Astrocyte of the spinal cord (primary cell): ENCODE measurements at regions not wholly inside any gene's neighbourhood (a gene's known extent, or its start where the extent isn't known, plus 50 kb on each side); places are given as distances from the start of the nearest gene placed in this dataset.
A peak's percentile ranks its signal among the peaks of the same experiment; 100 is the strongest.
"Not testable (repeated sequence)": the region's sequence is repeated elsewhere in the genome, so short reads cannot be mapped to it uniquely, and the experiment has no call there.

ENCODE experiments used
- DNase-seq: peaks from one replicate; pipeline ENCODE4 v3.0.0; 2011; ENCODE audit warnings: low read depth, low spot score
- H3K4me3 ChIP-seq: 2 replicates; pipeline ENCODE4 v1.5.1; 2011; ENCODE audit warnings: low read depth, mild to moderate bottlenecking, low read length, moderate library complexity
- CTCF ChIP-seq: IDR thresholded peaks from 2 replicates; pipeline ENCODE4 v1.5.1; 2012; ENCODE audit warnings: low read depth, mild to moderate bottlenecking, low read length, inconsistent platforms
- in situ Hi-C: cut with HindIII; loops from 2 replicates; pipeline ENCODE4 v1.10.0; 2017; ENCODE audit warnings: low sequenced_read_pairs

GRCh38 chr3:139127101-139127500, 82.4 kb upstream of the PRR23C start:
- in situ Hi-C loops, result no loop called here
- peak; percentile 16 for DNase-seq
- no peak overlapping the region for H3K4me3 ChIP-seq
- no peak for TF ChIP-seq CTCF

GRCh38 chr3:139127629-139128028, 82.9 kb upstream of the PRR23C start:
- in situ Hi-C loops, DNase-seq, H3K4me3 ChIP-seq: not testable (repeated sequence)

- H3K4me3 ChIP-seq, result no peak overlapping the region
- no peak for TF ChIP-seq CTCF
- in situ Hi-C loops, result no loop called here
- DNase-seq, result no peak
Measured at GRCh38 chr3:139128803-139129202, 84.1 kb upstream of the PRR23C start.

GRCh38 chr3:139129892-139130291, 85.2 kb upstream of the PRR23C start:
- no peak for TF ChIP-seq CTCF
- no peak for DNase-seq
- no peak overlapping the region for H3K4me3 ChIP-seq
- in situ Hi-C loops, result no loop called here

- in situ Hi-C loops, result no loop called here
- H3K4me3 ChIP-seq, result no peak overlapping the region
- DNase-seq, result no peak
- no peak for TF ChIP-seq CTCF
Measured at GRCh38 chr3:139130390-139131140, 85.9 kb upstream of the PRR23C start.

- TF ChIP-seq CTCF, result no peak
- no peak for DNase-seq
- no peak overlapping the region for H3K4me3 ChIP-seq
- in situ Hi-C loops, result no loop called here
Measured at GRCh38 chr3:139131951-139132350, 87.3 kb upstream of the PRR23C start.

- DNase-seq, result no peak
- in situ Hi-C loops, result no loop called here
- no peak for TF ChIP-seq CTCF
- H3K4me3 ChIP-seq, result no peak overlapping the region
Measured at GRCh38 chr3:139132976-139133375, 88.3 kb upstream of the PRR23C start.
